GM18873 (cell line): ENCODE measurements at regions not wholly inside any gene's neighbourhood (a gene's known extent, or its start where the extent isn't known, plus 50 kb on each side); places are given as distances from the start of the nearest gene placed in this dataset.
"Not testable (repeated sequence)": the region's sequence is repeated elsewhere in the genome, so short reads cannot be mapped to it uniquely, and the experiment has no call there.

ENCODE experiments used
- ATAC-seq: cut with Tn5 transposase; IDR thresholded peaks from one replicate; pipeline ENCODE4 v1.9.1; 2021; ENCODE audit warnings: mild to moderate bottlenecking, moderate library complexity, moderate number of reproducible peaks; ENCODE audit not compliant: unreplicated experiment, low FRiP score

DNA sequence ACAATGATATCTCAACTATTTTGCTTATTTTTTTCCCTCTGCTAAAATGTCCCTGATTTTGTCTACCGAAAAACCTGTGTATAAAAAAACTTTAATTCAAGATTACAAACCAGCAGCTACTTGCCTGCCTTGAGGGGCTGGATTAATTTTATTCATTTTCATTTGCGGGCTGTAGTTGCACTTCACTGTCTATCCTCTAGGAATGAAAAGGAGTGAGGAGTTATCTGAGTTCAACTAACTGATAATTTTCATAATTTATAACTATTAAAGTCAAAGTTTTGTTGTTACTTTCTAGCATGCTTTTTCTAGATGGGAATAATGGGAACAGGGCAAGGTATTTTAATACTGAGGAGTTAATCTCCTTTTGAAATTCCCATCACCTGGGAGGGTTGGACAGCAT, 50.3 kb upstream of the AGTPBP1 start:
- not testable (repeated sequence) for ATAC-seq

DNA sequence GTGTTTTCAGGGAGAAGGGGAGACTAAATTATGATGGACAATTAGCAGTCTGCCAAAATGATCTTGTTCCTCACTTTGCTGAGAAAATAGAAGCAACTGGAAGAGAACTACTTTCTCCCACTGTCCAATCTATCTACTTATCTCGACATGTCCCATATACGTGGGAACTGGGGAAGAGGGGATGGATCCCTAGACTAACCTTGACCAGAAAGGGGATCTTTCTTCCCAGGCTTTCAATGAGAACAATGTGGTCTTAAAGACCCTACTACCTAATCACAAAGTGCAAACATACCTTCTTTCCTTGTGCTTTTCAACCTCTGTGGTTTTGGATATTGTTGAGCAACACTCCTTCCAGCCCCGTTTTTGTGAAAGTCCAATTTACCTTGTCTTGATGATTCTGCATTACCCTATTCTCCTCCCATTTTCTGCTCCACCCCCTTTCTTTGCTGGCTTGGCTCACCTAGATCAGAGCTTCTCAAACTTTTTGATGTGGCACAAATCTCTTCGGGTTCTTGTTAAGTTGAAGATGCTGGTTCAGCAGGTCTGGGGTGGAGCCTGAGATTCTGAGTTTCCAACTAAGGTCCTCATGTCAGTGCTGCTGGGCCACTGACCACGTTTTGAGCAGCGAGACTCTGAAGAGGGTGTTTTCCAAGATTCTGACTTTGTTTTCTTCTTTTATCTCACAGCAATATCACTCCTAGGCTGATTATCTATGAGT, 61.4 kb upstream of the AGTPBP1 start:
- not testable (repeated sequence) for ATAC-seq

DNA sequence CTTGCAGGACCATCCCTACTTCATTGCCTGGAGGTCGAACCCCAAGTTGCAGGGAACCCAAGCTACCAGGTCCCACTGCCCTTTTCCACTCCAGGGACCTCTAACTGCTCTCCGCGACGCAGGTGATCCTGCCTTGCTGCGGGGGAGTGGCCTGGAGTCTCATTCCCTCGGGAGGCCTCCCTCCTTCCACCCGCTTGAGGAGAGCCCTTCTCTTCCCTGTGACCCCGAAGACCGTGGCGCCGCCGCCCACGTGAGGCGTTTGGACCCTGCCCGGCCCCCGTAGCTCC, 63.0 kb upstream of the AGTPBP1 start:
- ATAC-seq: not testable (repeated sequence)

DNA sequence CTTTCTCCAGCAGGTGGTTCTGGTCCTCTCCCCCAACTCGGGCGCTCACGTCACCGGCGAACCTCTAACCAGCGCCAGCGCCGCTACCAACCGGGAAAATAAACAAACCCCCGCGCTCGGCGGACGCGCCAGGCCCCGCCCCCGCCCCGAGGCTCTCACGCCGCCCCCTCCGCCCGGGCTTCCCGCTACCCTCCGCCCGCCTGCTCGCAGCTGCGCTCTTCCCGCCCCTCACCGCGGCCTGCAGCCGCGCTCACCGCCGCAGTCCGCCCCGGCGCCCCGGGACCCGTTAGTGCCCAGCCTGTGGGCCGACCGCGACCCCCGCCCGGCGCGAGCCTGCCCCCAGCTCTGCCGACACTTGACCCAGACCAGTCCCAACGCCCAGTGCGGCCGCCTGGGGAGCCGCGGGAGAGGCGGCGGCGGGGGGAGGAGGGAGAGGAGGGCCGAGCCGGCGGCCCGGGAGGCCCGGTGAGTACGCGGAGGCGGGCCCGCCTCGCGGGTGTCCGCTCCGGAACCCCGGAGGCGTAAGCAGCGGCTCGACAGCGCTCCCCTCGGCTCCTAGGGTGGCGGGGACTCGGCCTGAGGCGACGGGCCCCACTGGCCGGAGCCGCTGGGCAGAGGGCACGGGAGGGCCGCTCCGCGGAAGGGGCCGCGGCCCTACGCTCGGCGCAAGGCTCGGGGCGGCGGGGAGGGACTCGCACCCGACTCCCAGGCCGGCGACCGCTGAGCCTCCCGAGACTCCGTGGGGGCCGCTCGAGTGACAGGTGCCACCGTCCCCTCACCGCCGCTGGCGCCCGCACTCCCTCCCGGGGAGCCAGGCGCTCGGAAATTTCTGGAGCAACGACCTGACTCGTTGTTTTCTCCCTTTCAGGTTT, 63.6 kb upstream of the AGTPBP1 start:
- ATAC-seq: peak; percentile 72

DNA sequence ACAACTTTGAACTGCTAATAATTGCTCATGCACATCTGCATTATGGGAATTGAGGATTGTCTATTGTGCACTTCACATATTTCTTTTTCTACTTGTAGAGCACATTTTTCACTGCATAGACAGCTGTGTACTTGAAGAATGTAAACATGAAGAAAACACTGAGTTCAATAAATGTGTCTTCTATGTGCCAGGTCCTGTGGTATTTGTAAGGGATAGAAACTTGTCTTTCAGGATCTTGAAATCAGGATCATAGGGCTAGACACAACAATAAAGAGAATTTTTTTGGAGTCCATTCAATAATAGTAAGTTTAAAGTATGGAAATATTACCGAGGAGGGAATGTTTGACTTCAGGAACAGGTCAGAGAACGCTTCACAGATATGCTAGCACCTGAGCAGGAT, 66.6 kb upstream of the AGTPBP1 start:
- not testable (repeated sequence) for ATAC-seq

DNA sequence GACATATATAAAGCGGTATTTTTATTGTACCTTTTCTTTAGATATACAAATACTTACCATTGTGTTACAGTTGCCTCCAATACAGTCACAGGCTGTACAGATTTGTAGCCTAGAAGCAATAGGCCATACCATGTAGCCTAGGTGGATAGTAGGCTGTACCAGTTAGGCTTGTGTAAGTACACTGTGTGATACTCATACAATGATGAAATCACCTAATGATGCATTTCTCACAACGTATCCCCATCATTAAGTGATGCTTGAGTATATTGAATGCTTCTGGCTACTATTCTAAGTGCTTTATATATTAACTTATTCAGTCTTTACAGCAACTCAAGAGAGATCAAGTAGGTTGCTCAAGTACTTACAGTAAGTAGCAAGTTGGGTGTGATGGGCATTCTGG, 71.6 kb upstream of the AGTPBP1 start:
- not testable (repeated sequence) for ATAC-seq

DNA sequence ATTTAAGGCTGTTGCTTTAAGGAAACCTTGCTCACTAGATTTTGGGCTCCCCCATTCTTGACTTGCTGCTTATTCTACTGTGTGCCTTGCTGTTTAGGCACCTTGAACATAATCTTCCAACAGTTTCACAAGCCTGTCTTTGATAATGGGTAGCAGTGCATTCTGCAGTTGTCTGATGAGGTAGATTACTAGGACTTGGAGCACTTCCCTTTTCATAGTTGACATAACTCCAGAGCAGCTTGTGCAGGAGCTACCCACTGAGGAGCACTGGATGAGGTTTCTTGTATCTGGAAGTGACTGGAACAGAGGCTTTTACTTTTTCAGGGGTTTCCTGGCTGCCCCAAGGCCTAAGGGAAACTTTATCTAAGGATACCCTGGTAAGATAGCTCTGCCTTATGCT, 73.0 kb upstream of the AGTPBP1 start:
- ATAC-seq: not testable (repeated sequence)

DNA sequence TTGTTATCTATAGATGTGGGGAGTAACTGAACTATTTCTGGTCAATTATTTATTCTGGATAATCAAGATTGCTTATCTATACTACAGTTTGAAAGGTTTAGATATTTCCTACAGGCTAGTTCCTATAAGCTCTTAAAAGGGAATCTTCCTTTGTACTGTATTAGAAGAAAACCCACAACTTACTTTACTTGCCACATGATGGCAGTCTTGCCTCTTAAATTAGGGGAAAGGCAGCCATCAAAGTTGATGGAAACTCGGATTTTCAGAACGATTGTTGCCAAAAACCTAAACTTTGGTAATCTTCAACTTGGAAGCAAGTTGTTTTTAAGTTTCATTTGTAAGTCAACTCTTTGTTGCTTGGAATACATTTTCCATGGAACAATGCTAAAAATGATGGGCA, 77.2 kb upstream of the AGTPBP1 start:
- not testable (repeated sequence) for ATAC-seq

DNA sequence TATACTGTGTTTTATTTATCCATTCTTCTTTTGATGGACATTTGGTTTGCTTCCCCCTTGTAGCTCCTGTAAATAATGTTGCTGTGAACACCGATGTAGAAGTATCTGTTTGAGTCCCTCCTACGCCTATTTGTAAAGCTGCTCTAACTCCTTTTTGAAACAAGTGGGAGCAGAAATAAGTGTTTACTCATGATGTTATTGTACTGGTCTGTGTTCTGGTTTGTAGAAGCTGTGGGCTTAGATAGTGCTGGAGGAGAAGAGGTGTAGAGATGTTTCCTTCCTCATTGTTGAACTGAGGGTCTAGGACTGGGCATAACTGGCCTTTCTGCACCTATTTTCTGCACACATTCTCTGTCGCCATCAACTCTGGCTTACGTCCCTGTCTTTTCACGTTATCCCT, 78.8 kb upstream of the AGTPBP1 start:
- ATAC-seq: not testable (repeated sequence)

DNA sequence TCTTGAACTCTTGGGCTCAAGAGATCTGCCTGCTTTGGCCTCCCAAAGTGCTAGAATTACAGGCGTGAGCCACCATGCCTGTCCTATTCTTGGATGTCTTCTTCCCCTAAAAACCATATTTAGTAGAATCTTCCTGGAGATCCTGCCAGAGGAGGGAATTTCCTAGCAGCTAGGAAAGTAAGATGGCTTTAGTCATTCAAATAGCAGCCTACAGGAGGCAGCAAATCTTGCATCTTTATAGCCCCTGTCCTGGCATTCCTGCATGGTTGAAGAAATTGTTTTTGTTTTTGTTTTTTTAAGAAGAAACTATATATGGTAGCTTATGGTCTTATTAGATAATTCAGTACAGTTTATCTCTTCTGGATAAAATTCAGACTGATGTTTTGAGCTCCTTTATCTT, 83.2 kb upstream of the AGTPBP1 start:
- ATAC-seq: not testable (repeated sequence)

DNA sequence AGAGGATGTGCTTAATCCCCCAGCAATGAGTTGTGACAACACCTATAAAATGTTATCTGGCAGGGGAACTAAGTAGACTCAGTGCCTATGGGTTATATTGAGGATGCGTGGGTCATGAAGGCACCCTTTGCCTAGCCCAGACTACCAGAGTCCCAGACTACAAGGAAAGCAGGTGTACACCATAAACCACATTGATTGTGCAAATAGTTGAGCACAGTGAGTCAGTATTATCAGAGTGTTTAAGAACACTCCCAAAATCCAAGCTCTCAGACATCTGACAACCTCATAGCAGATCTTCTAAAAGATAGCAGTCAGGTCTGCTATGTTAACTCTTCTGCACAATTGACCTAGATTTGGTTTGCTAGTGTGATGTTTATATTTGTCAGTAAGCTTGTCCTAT, 92.8 kb upstream of the AGTPBP1 start:
- not testable (repeated sequence) for ATAC-seq

DNA sequence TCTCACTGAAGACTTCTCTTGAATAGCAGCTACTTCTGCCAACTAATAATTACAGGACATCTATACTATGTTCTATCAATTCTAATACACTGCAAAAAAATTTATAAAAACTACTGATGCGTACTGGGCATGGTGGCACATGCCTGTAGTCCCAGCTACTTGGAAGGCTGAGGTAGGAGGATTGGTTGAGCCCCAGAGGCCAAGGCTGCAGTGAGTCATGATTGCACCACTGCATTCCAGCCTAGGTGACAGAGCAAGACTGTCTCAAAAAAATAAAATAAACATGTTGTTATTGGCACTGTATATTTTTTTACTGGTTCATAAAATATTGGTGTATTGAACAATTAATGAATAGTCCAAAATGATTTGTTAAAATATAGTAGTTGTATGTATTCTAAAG, 97.0 kb upstream of the NAA35 start:
- not testable (repeated sequence) for ATAC-seq

DNA sequence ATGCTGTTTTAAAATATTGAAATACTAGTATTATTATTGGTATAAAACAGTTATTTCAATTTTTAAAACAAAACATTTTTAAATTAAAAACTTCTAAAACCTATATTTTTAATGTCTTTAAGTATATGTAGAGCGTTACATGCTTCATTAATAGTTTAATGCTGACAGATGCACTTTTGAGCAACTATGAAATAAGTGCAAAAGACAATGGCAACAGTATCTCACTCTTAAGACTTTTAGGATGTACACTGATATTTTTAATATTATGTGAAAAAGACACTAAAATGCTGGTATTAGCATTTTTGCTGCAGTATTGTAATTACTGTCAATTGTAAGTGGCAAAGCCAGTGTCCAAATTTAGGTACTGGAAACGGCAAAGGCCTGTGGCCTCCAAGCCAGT, 93.2 kb upstream of the NAA35 start:
- ATAC-seq: not testable (repeated sequence)

DNA sequence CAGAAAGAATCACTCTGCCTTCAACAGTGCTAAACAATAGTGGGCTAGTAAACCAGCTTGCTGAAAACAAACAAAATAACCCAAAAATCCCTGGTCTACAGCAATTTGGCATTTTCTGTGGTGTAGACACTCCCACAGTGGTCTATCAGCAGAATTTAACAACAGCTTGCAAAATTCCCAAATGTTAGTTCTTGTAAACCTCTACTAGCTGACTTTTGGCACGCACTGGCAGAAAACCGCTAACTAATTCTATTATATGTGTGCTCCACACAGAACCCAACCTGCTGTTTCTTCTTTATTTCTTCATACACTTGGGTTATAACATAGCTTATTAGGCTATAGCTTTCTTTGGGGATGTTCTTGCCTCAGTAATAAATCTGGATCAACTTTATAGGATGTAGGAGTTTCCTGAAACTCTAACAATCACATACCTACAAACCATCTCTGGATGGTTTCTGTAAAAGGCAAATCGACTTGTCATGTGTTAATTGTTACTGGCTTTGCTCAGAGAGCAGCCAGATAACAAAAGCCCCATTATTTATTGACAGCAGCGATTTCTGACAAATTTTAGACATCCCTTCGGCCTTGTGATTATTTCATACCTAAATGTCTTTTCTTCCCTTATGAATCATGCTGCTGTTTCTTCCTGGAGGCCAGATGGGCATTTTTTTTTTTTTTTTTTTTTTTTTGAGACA, 82.7 kb upstream of the NAA35 start:
- no peak for ATAC-seq

DNA sequence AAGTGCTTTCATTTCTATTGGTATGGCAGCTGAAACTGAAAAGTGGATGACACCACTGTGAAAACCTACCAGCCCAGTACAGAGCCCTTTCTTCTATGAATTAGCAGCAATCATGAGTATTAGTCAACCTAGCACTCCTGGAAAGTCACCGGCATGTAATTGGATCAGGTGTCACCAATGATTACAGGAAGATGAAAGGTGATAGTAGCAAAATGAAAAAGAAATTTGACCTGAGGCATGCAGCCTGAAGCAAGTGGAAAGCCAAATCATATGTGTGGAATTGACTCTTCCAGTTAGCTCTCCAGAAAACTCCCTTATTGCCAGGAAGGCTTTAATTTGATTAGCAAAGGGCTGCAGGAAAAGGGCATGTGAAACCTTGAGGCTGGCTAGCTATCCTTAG, 81.2 kb upstream of the NAA35 start:
- ATAC-seq: no peak

DNA sequence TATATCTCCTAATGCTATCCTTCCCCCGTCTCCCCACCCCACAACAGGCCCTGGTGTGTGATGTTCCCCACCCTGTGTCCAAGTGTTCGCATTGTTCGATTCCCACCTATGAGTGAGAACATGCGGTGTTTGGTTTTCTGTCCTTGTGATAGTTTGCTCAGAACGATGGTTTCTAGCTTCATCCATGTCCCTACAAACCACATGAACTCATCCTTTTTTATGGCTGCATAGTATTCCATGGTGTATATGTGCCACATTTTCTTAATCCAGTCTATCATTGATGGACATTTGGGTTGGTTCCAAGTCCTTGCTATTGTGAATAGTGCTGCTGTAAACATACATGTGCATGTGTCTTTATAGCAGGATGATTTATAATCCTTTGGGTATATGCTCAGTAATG, 79.1 kb upstream of the NAA35 start:
- not testable (repeated sequence) for ATAC-seq

DNA sequence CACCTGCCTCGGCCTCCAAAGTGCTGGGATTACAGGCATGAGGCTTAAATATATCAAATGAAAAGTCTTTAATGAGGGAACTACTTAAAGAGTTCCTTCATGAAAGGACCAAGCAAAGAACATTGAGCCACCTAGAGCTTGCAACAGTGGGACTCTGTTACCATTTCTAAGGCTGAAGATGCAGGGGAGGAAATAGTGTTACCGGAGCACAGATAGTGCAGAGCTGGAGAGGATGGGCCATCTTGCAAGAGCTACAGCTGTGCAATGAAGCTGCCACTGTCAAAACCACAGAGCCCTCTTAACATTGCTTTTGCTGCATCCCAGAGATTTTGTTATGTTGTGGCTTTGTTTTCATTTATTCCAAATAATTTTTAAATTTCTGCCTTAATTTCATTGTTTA, 77.1 kb upstream of the NAA35 start:
- ATAC-seq: no peak

DNA sequence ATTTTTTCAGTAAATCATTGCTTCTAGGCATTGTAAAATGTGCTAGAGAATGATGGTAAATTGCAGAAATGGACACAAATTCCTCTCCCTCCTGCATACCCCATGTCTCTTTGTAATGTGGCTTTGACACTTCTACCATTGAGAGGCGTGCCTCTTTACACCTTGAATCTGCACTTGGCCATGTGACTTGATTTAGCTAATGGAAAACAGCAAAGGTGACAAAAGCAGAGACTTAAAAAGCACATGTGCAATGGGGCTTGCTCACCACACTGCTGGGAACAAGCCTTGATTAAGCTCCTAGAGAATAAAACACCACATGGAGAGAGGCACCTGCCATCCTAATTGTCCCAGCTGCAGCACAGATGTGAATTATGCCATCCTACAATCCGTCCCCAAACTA, 69.9 kb upstream of the NAA35 start:
- no peak for ATAC-seq

DNA sequence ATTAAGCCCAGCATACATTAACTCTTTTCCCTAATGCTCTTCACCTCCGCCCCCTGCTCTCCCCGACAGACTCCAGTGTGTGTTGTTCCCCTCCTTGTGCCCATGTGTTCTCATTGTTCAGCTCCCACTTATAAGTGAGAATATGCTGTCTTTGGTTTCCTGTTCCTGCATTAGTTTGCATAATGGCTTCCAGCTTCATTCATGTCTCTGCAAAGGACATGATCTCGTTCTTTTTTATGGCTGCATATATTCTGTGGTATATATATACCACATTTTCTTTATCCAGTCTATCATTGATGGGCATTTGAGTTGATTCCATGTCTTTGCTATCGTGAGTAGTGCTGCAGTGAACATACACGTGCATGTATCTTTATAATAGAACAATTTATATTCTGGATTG, 69.3 kb upstream of the NAA35 start:
- ATAC-seq: not testable (repeated sequence)

DNA sequence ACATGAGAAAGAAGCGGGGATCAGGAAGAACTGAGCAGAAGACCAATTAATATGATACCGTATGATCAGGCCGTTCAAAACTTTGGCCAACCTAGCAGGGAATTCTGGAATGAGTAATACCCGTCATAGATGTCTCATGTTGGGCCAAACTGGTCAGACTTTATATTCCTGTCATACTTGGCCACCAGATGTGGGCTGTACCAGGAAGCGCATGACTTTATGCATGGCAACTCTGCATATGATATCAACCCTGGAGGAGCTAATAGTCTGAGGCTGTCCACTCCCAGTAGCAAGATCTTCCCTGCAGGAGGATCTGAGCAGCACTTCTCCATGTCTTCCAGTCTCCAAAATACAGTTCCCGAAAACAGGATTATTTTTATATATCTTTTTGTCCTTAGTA, 68.5 kb upstream of the NAA35 start:
- ATAC-seq: no peak

DNA sequence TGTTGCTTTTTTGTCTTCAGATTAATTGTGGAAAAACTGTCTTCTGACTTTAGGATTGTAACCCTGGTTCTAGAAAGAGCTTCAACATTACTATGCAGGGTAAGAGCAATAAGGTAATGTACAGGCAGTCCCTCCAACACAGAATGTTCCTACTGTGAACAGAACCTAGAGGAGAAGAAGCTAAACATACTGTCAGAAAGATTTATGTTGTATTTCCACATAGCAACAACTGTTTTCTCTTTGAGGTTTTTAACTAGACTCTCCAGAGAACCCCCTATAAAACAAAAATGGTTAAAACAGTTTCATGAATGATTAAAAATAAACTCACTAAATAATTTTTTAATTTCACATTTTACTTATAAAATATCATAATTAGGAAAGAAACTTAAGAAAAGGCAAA, 64.3 kb upstream of the NAA35 start:
- ATAC-seq: no peak
